Cardiac muscle cell (in vitro differentiated cells and primary cell): ENCODE measurements at regions not wholly inside any gene's neighbourhood (a gene's known extent, or its start where the extent isn't known, plus 50 kb on each side); places are given as distances from the start of the nearest gene placed in this dataset.
"Not testable (repeated sequence)": the region's sequence is repeated elsewhere in the genome, so short reads cannot be mapped to it uniquely, and the experiment has no call there.

Source experiments
- DNase-seq, 2 donors: peaks; one replicate each; pipeline versions ENCODE4 v3.0.0 to v3.0.0-alpha.2; 2010 to 2017; ENCODE audit warnings: low read depth in 1 of 2, low spot score in 1 of 2
- H3K27ac ChIP-seq: fragments of 200-600 bp; sonication (generic); 2 replicates; pipeline ENCODE4 v1.5.1; 2016
- H3K27me3 ChIP-seq: fragments of 200-600 bp; sonication (generic); 2 replicates; pipeline ENCODE4 v1.6.0; 2016; ENCODE audit warnings: control low read depth
- H3K36me3 ChIP-seq: fragments of 200-600 bp; sonication (generic); 2 replicates; pipeline ENCODE4 v1.5.1; 2016; ENCODE audit warnings: control low read depth
- H3K4me1 ChIP-seq: fragments of 200-600 bp; sonication (generic); 2 replicates; pipeline ENCODE4 v1.8.1; 2017; ENCODE audit warnings: low read depth, mild to moderate bottlenecking, mixed run types
- H3K4me3 ChIP-seq: fragments of 200-600 bp; sonication (generic); 2 replicates; pipeline ENCODE4 v1.5.1; 2016; ENCODE audit warnings: mild to moderate bottlenecking
- H3K9me3 ChIP-seq: fragments of 200-600 bp; sonication (generic); 2 replicates; pipeline ENCODE4 v1.5.1; 2017; ENCODE audit warnings: low read depth, mild to moderate bottlenecking, control low read depth
- TF ChIP-seq, protein P1 (sequence below): IDR thresholded peaks from 2 replicates; pipeline ENCODE4 v1.5.1; 2012; ENCODE audit warnings: low read depth, mild to moderate bottlenecking, low read length

DNA sequence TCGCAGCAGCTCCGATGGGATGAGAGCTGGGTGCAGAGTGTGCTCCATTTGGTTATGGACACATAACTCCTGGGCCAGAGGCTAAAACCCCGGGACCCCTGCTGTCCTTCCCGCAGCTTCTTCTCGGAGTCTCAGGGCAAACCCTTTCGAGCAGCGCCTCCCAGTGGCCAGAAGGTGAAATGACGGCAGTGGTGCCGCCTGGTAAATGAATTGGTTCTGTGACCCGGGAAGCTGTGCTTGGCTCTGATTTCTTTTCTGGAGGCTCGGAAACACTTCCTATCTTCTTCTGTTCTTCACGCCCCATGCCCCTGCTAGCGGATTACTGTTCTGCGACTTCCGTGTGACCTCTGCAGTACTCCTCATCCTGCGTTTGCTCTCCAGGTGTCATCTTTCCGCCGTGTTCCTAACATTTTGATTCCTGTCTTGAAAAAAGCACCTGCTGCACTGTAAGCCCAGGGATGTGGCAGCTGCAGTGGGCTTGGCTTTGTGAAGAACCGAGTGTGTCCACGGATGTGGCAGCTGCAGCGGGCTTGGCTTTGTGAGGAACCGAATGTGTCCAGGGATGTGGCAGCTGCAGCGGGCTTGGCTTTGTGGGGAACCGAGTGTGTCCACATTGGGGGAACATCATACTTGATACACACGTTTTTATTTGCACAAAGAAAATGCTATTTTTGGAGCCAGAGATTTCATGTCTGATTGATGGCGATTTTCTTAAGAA lies 118.0 kb upstream of the ALDH3B2 start:
- peak in 1 of 2 donors; percentile 36 for DNase-seq
- H3K27ac ChIP-seq, H3K9me3 ChIP-seq, H3K4me1 ChIP-seq, H3K27me3 ChIP-seq, H3K36me3 ChIP-seq, H3K4me3 ChIP-seq: not testable (repeated sequence)
- TF ChIP-seq, protein P1, sequence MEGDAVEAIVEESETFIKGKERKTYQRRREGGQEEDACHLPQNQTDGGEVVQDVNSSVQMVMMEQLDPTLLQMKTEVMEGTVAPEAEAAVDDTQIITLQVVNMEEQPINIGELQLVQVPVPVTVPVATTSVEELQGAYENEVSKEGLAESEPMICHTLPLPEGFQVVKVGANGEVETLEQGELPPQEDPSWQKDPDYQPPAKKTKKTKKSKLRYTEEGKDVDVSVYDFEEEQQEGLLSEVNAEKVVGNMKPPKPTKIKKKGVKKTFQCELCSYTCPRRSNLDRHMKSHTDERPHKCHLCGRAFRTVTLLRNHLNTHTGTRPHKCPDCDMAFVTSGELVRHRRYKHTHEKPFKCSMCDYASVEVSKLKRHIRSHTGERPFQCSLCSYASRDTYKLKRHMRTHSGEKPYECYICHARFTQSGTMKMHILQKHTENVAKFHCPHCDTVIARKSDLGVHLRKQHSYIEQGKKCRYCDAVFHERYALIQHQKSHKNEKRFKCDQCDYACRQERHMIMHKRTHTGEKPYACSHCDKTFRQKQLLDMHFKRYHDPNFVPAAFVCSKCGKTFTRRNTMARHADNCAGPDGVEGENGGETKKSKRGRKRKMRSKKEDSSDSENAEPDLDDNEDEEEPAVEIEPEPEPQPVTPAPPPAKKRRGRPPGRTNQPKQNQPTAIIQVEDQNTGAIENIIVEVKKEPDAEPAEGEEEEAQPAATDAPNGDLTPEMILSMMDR = peak; percentile 57

DNA sequence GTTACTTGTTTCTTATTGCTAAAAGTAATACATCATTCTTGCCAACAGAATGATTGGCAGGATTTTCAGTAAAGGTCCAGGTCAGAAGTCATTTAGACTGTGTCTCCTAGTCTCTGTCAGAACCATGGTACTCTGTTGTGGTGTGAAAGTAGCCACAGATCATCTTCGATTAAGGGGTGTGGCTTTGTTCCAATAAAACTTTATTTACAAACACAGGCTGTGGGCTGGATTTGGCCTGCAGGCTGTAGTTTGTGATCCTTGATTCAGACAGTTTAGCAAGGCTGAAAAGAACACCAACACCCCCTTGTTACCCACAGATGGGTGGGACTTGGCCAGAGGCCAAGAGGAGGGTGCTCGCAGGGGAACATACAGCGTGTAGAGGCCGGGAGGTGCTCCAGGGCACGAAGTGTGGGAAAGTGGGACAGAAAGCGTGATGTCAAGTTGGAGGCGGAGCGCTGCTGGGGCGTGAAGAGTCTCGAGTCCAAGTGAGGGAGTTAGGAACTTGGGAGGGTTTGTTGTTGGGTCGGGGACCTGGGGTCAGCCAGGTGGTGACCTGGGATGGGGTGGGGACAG lies 117.3 kb upstream of the ALDH3B2 start:
- DNase-seq = peak in 1 of 2 donors; percentile 9
- H3K4me1 ChIP-seq = not testable (repeated sequence)

DNA sequence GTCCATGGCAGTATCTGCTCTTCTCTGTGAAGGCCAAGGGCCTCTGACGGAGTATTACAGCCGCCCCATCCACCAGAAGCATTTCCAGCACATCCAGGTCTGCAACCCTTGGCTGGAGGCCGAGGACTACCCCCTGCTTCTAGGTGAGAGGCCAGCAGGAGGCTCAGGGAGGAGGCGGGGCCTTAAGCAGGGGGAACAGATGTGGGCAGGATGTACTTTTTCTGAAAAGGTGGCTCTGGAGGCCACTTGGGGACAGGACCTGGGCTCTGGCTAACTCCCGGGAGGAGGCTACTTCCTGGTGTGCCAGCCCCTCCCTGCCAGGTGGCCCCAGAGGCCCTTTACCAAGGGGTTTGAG lies 113.9 kb upstream of the ALDH3B2 start:
- not testable (repeated sequence) for H3K4me3 ChIP-seq, DNase-seq, H3K36me3 ChIP-seq, H3K4me1 ChIP-seq, H3K9me3 ChIP-seq, H3K27me3 ChIP-seq, H3K27ac ChIP-seq

More for the DNA sequence above, 117.3 kb upstream of the ALDH3B2 start:
- not testable (repeated sequence) for H3K27ac ChIP-seq, H3K36me3 ChIP-seq, H3K4me3 ChIP-seq, H3K27me3 ChIP-seq, H3K9me3 ChIP-seq

DNA sequence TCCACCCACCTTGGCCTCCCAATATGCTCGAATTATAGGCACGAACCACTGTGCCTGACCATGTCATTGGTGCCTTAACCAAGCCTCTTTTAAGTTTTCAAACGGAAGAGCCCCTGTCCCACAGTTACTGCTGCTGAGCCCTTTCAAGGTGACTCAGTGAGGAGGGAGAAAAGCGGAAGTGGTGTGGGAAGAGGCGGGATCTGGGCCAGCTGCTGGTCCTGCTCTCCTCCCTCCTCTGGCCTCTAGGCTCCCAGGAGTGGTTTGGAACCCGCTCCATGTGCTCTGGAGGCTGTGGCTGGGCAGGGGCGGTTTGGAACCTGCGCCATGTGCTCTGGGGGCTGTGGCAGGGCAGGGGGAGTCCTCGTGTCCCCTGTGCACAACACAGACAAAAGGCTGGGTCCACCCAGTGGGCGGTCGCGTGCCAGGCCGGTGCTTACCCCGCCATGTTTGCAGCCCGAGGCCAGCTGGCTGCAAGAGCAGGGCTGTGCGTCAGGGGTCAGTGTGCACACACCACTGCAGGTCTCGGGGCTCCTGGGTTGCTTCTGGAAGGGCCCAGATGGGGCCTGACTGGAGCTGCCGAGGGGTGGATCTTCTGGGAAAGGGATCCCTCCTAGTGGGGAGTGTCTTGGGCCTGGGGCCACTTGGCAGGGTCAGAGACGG lies 113.4 kb upstream of the ALDH3B2 start:
- not testable (repeated sequence) for DNase-seq, H3K4me3 ChIP-seq, H3K27me3 ChIP-seq

DNA sequence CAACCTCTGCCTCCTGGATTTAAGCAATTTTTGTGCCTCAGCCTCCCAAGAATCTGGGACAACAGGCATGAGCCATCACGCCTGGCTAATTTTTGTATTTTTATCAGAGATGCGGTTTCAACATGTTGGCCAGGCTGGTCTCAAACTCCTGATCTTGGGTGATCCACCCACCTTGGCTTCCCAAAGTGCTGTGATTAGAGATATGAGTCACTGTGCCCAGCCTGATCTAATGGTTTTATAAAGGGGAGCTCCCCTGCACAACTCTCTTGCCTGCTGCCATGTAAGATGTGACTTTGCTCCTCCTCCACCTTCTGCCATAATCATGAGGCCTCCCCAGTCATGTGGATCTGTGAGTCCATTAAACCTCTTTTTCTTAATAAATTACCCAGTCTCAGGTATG lies 107.5 kb upstream of the ALDH3B2 start:
- not testable (repeated sequence) for H3K4me3 ChIP-seq, H3K27me3 ChIP-seq, DNase-seq, H3K27ac ChIP-seq, H3K9me3 ChIP-seq, H3K36me3 ChIP-seq
- peaks cover 13% of the 10 kb centered on the region for H3K4me1 ChIP-seq

More for the DNA sequence above, 113.4 kb upstream of the ALDH3B2 start:
- not testable (repeated sequence) for H3K9me3 ChIP-seq, H3K4me1 ChIP-seq, H3K27ac ChIP-seq, H3K36me3 ChIP-seq

DNA sequence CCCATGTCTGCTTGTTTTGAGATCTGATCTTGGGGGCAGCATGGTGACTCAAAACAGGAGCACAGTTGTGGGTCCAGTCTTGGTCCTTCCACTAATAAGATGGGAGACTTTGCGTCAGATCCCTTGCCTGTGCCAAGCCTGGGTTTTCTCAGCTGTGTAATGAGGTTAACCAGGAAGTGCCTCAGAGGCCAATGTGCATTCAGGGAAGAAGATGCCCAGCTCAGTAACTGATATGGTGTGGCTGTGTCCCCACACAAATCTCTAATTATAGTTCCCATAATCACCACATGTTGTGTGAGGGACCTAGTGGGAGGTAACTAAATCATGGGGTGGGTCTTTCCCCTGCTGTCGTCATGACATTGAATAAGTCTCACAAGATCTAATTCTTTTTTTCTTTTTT lies 107.1 kb upstream of the ALDH3B2 start:
- not testable (repeated sequence) for DNase-seq, H3K36me3 ChIP-seq

DNA sequence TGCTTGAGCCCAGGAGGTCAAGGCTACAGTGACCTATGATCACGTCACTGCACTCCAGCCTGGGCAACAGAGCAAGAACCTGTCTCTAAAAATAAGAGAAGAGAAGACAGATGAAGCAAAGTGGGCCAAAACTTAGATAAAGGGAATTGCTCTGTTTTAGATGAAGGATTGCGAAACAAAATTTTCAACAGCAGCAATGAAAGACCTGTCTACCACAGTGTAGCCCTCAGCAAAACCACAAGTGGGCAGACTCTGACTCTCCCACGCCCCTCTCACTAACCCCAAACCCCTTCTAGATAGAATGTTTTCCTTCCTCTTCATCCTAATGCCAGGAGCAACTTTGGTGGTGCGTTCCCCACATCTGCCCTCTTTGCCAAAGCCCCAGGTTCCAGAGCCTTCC lies 105.6 kb upstream of the ALDH3B2 start:
- H3K36me3 ChIP-seq = no peaks in the 10 kb centered on the region
- peaks cover 17% of the 10 kb centered on the region for H3K4me1 ChIP-seq
- H3K27ac ChIP-seq = no peak overlapping the region
- H3K9me3 ChIP-seq = no peaks in the 10 kb centered on the region
- H3K27me3 ChIP-seq = no peaks in the 10 kb centered on the region
- TF ChIP-seq, protein P1 = no peak
- DNase-seq = peak in 1 of 2 donors; percentile 59
- no peak overlapping the region for H3K4me3 ChIP-seq

More for the DNA sequence above, 107.1 kb upstream of the ALDH3B2 start:
- H3K4me3 ChIP-seq, H3K27ac ChIP-seq, H3K9me3 ChIP-seq, H3K27me3 ChIP-seq: not testable (repeated sequence)
- peaks cover 13% of the 10 kb centered on the region for H3K4me1 ChIP-seq

DNA sequence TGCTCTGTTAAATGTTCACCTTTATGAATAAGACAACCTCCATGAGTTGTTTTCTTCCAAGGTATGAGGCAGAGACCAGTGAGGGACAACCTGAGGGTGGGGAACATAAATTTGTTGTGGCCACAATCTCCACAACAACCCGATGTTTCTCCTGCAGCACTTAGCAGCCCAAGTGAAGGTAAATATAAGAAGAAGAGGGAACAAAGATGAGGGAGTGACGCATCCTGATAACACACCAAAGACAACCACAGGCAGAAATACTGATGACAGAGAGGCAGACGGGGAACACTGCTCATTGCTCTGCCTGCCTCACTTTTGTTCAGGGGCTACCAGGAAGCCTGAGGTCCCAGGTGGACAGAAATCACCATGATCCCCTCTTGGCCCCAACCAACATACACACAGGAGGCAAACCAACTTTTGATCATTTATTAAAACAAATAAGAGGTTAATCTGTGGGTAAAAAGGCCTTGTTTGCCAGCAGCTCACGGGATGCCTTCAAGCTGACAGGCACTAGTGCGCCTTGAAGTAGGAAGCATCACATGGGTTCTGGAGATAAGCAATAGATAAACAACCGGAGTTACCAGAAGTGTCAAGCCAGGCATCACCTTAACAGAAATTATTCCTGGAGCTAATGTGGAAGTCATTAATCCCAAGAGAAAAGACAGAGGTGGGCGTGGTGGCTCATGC lies 104.9 kb upstream of the ALDH3B2 start:
- H3K27me3 ChIP-seq, DNase-seq: not testable (repeated sequence)
- H3K27ac ChIP-seq = peak overlapping the region; percentile 8

More for the DNA sequence above, 104.9 kb upstream of the ALDH3B2 start:
- H3K4me1 ChIP-seq = peaks cover 23% of the 10 kb centered on the region
- not testable (repeated sequence) for H3K36me3 ChIP-seq, H3K9me3 ChIP-seq, H3K4me3 ChIP-seq
